Calu3 (cell line): ENCODE measurements at regions not wholly inside any gene's neighbourhood (a gene's known extent, or its start where the extent isn't known, plus 50 kb on each side); places are given as distances from the start of the nearest gene placed in this dataset.

ENCODE experiments used
- BruUV-seq: library from RNA; stranded (reverse); fragments of 400-500 nt; replicated peaks from 2 replicates; lab custom pipeline; 2021; lab: Mats Ljungman, UMichigan
- CTCF ChIA-PET: fragments of 300-600 bp; sonication (Branson Sonifier 250); formaldehyde crosslinking; loops from one replicate; lab custom pipeline; 2022; ENCODE audit warnings: antibody characterized with exemption; lab: Charles Lee
- DNase-seq: peaks from one replicate; pipeline ENCODE4 v3.0.0; 2022
- H3K27ac Mint-ChIP-seq: one replicate; pipeline ENCODE4 v1.8.0; 2022; ENCODE audit warnings: mixed read lengths; ENCODE audit not compliant: unreplicated experiment
- H3K27me3 Mint-ChIP-seq: one replicate; pipeline ENCODE4 v1.8.0; 2022; ENCODE audit warnings: mixed read lengths; ENCODE audit not compliant: unreplicated experiment
- H3K36me3 Mint-ChIP-seq: one replicate; pipeline ENCODE4 v1.8.0; 2022; ENCODE audit warnings: mild to moderate bottlenecking, moderate library complexity, mixed read lengths; ENCODE audit not compliant: insufficient read depth, unreplicated experiment
- H3K4me1 Mint-ChIP-seq: one replicate; pipeline ENCODE4 v1.8.0; 2022; ENCODE audit warnings: mild to moderate bottlenecking, low read depth, mixed read lengths; ENCODE audit not compliant: unreplicated experiment
- H3K4me3 Mint-ChIP-seq: one replicate; pipeline ENCODE4 v1.8.0; 2022; ENCODE audit warnings: mild to moderate bottlenecking, low read depth, moderate library complexity, mixed read lengths; ENCODE audit not compliant: unreplicated experiment
- H3K9me3 Mint-ChIP-seq: one replicate; pipeline ENCODE4 v1.8.0; 2022; ENCODE audit warnings: low read depth, mixed read lengths; ENCODE audit not compliant: unreplicated experiment
- intact Hi-C: fragments of 100-400 bp; cut with micrococcal nuclease; formaldehyde crosslinking; loops from one replicate; pipeline ENCODE4 v1.10.0; 2022; ENCODE audit not compliant: unreplicated experiment
- TF ChIP-seq, protein P1 (sequence below): fragments of 200-600 bp; IDR thresholded peaks from one replicate; pipeline ENCODE4 v1.8.0; 2022; ENCODE audit warnings: antibody characterized with exemption; ENCODE audit not compliant: unreplicated experiment

GRCh38 chr13:105972306-105972721 lies 563.1 kb downstream of the EFNB2 start:
- peaks cover 11% of the 10 kb centered on the region for H3K4me1 Mint-ChIP-seq
- H3K36me3 Mint-ChIP-seq, result no peaks in the 10 kb centered on the region
- intact Hi-C loops, result no loop called here
- TF ChIP-seq, protein P1, sequence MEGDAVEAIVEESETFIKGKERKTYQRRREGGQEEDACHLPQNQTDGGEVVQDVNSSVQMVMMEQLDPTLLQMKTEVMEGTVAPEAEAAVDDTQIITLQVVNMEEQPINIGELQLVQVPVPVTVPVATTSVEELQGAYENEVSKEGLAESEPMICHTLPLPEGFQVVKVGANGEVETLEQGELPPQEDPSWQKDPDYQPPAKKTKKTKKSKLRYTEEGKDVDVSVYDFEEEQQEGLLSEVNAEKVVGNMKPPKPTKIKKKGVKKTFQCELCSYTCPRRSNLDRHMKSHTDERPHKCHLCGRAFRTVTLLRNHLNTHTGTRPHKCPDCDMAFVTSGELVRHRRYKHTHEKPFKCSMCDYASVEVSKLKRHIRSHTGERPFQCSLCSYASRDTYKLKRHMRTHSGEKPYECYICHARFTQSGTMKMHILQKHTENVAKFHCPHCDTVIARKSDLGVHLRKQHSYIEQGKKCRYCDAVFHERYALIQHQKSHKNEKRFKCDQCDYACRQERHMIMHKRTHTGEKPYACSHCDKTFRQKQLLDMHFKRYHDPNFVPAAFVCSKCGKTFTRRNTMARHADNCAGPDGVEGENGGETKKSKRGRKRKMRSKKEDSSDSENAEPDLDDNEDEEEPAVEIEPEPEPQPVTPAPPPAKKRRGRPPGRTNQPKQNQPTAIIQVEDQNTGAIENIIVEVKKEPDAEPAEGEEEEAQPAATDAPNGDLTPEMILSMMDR, result no peak
- CTCF ChIA-PET, result no interaction called here
- BruUV-seq, result no TSS peak
- DNase-seq, result no peak
- no peaks in the 10 kb centered on the region for H3K27me3 Mint-ChIP-seq
- H3K27ac Mint-ChIP-seq, result no peak overlapping the region
- no peaks in the 10 kb centered on the region for H3K9me3 Mint-ChIP-seq
- H3K4me3 Mint-ChIP-seq, result no peak overlapping the region

DNA sequence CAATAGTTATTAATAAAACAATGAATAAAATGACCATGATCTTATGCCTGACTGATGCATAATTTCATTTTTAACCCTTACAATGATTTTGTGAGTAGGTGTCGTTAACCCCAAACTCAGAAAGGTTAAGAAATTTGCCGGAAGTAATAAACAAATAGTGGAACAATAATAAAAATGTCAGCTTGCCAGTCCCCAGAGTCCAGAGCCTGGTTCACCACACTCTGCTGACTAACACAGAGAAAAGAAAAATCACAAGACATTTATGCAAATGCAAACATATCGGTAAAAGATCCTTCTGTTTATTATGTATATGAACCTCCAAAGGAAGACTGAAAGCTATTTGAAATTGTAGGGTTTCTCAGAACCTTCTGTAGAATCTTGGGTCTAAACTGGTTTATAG lies 563.7 kb downstream of the EFNB2 start:
- CTCF ChIA-PET, result no interaction called here
- TF ChIP-seq, protein P1, result no peak
- BruUV-seq, result no TSS peak
- H3K4me1 Mint-ChIP-seq, result peaks cover 11% of the 10 kb centered on the region
- no peaks in the 10 kb centered on the region for H3K9me3 Mint-ChIP-seq
- H3K36me3 Mint-ChIP-seq, result no peaks in the 10 kb centered on the region
- no peak overlapping the region for H3K4me3 Mint-ChIP-seq
- intact Hi-C loops, result no loop called here
- DNase-seq, result no peak
- no peak overlapping the region for H3K27ac Mint-ChIP-seq
- H3K27me3 Mint-ChIP-seq, result no peaks in the 10 kb centered on the region

DNA sequence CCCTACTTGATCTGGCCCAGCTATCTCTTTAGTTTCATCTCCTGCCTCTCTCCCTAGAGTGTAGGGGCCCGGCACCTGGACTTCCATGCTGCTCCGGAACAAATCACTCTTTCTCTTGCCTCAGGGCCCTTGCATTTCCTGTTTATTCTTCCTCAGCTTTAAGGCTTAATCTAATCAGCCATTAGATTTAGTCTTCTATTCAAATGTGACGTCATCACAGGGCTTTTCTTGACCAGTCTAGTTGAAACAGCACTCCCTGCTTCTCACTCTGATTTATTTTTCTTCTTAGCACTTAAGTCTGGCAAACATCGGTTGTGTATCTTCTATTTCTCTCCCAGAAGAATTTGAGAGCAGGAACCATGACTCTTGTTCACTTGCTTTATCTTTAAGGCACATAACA lies 564.1 kb downstream of the EFNB2 start:
- DNase-seq, result no peak
- BruUV-seq, result no TSS peak
- no peaks in the 10 kb centered on the region for H3K9me3 Mint-ChIP-seq
- intact Hi-C loops, result no loop called here
- no peaks in the 10 kb centered on the region for H3K36me3 Mint-ChIP-seq
- H3K4me1 Mint-ChIP-seq, result peaks cover 11% of the 10 kb centered on the region
- CTCF ChIA-PET, result no interaction called here
- no peak overlapping the region for H3K27ac Mint-ChIP-seq
- TF ChIP-seq, protein P1, result no peak
- no peak overlapping the region for H3K4me3 Mint-ChIP-seq
- no peaks in the 10 kb centered on the region for H3K27me3 Mint-ChIP-seq

DNA sequence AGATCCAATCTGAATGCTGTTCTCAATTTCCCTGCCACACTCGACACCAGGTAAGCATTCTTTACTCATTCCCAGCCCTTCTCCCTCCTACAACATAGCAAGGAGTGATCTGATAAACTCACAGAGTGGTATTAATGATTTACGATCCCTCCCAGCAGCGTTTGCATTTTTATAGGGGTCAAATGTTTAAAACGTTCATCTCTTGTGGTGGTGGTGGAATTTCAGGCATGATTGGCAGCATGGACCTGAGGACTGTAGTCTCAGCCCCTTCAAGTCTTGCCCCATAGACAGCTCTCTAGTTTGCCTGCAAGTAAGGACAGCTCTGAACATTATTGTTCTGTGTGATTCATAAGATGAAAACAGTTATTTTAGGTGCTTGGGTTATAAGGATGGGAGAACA lies 565.7 kb downstream of the EFNB2 start:
- H3K27ac Mint-ChIP-seq, result no peak overlapping the region
- H3K4me3 Mint-ChIP-seq, result peak overlapping the region; percentile 54
- H3K4me1 Mint-ChIP-seq, result peaks cover 11% of the 10 kb centered on the region
- TF ChIP-seq, protein P1, result no peak
- H3K9me3 Mint-ChIP-seq, result no peaks in the 10 kb centered on the region
- CTCF ChIA-PET, result interaction anchor here (0.6 kb wide), 1 partner anchor 953 kb away, joined by 3 read pairs; no protein-coding TSS in a partner anchor
- H3K27me3 Mint-ChIP-seq, result no peaks in the 10 kb centered on the region
- peak; percentile 12 for DNase-seq
- BruUV-seq, result no TSS peak
- intact Hi-C loops, result no loop called here
- H3K36me3 Mint-ChIP-seq, result no peaks in the 10 kb centered on the region
